AG04450 (cell line): ENCODE measurements at regions not wholly inside any gene's neighbourhood (a gene's known extent, or its start where the extent isn't known, plus 50 kb on each side); places are given as distances from the start of the nearest gene placed in this dataset.

Source experiments
- CTCF ChIA-PET: fragments of 300-600, 350-600 bp; formaldehyde crosslinking; extraction: SDS; loops from one replicate; lab custom pipeline; 2022; ENCODE audit warnings: antibody characterized with exemption, inconsistent platforms; lab: Charles Lee
- POLR2A ChIA-PET: fragments of 350-600 bp; formaldehyde crosslinking; extraction: SDS; loops from one replicate; lab custom pipeline; 2021; ENCODE audit warnings: antibody characterized with exemption, inconsistent platforms; lab: Yijun Ruan, JAX
- DNase-seq: peaks from one replicate; pipeline ENCODE4 v3.0.0-alpha.2; 2011; ENCODE audit warnings: low read depth, low spot score
- H3K27ac ChIP-seq: one replicate; pipeline ENCODE4 v1.5.1; 2012; ENCODE audit warnings: low read depth, low read length, control low read depth
- H3K27me3 ChIP-seq: one replicate; pipeline ENCODE4 v1.6.0; 2012; ENCODE audit warnings: low read length; ENCODE audit not compliant: control insufficient read depth, insufficient read depth
- H3K4me3 ChIP-seq: 2 replicates; pipeline ENCODE4 v1.5.1; 2011; ENCODE audit warnings: mild to moderate bottlenecking, low read depth, low read length, control low read depth
- H3K9me3 ChIP-seq: 2 replicates; pipeline ENCODE4 v1.5.1; 2012; ENCODE audit warnings: low read length; ENCODE audit not compliant: control insufficient read depth, insufficient read depth
- CTCF ChIP-seq: IDR thresholded peaks from 2 replicates; pipeline ENCODE4 v1.5.1; 2011; ENCODE audit warnings: low read depth, low read length, control low read depth, inconsistent platforms

- H3K4me3 ChIP-seq, result no peak overlapping the region
- peaks cover 3% of the 10 kb centered on the region for H3K27me3 ChIP-seq
- TF ChIP-seq CTCF, result no peak
- DNase-seq, result no peak
- H3K9me3 ChIP-seq, result no peaks in the 10 kb centered on the region
- ChIA-PET CTCF (no interaction called here), POLR2A (interaction anchor here (0.6 kb wide), 1 partner anchor 104 kb away, joined by 16 read pairs; no protein-coding TSS in a partner anchor)
- no peak overlapping the region for H3K27ac ChIP-seq
These were observed 199.3 kb upstream of the BCL6 start for GRCh38 chr3:187944390-187945179.

- no peak for TF ChIP-seq CTCF
- CTCF ChIA-PET, result no interaction called here
- no peak for DNase-seq
These were observed 200.1 kb upstream of the BCL6 start for GRCh38 chr3:187945374-187945773.

GRCh38 chr3:187946163-187946691, 201.0 kb upstream of the BCL6 start:
- ChIA-PET CTCF (interaction anchor here (1.2 to 1.9 kb wide), 2 partner anchors 28 to 206 kb away, joined by 3 to 7 read pairs; no protein-coding TSS in a partner anchor), POLR2A (interaction anchor here (0.7 to 1.9 kb wide), 3 partner anchors 9 to 207 kb away, joined by 3 to 15 read pairs (median 5); partner anchors contain the start of gene BCL6)
- Histone ChIP-seq H3K27me3 (peaks cover 3% of the 10 kb centered on the region), H3K9me3 (no peaks in the 10 kb centered on the region), H3K4me3 (no peak overlapping the region), H3K27ac (peak overlapping the region; percentile 25)
- peak; percentile 52 for DNase-seq
- no peak for TF ChIP-seq CTCF

More at GRCh38 chr3:187945374-187945773, 200.1 kb upstream of the BCL6 start:
- no peaks in the 10 kb centered on the region for H3K9me3 ChIP-seq
- peaks cover 3% of the 10 kb centered on the region for H3K27me3 ChIP-seq
- POLR2A ChIA-PET, result interaction anchor here (0.6 kb wide), 1 partner anchor 105 kb away, joined by 16 read pairs; no protein-coding TSS in a partner anchor
- no peak overlapping the region for H3K27ac ChIP-seq
- no peak overlapping the region for H3K4me3 ChIP-seq

- Histone ChIP-seq H3K27ac (no peak overlapping the region), H3K9me3 (no peaks in the 10 kb centered on the region), H3K27me3 (peaks cover 3% of the 10 kb centered on the region), H3K4me3 (no peak overlapping the region)
- TF ChIP-seq CTCF, result no peak
- POLR2A ChIA-PET, result interaction anchor here (1.2 to 1.9 kb wide), 2 partner anchors 8 to 202 kb away, joined by 5 to 15 read pairs; partner anchors contain the start of gene BCL6
- DNase-seq, result no peak
- CTCF ChIA-PET, result interaction anchor here (1.2 to 1.9 kb wide), 2 partner anchors 29 to 206 kb away, joined by 3 to 7 read pairs; no protein-coding TSS in a partner anchor
These were observed 201.7 kb upstream of the BCL6 start for GRCh38 chr3:187946981-187947380.
